ENCODE measurements at regions not wholly inside any gene's neighbourhood (a gene's known extent, or its start where the extent isn't known, plus 50 kb on each side); places are given as distances from the start of the nearest gene placed in this dataset.

- no peak overlapping the region for H3K4me3 ChIP-seq (ENCODE audit: low read length)
- no peaks in the 10 kb centered on the region for H3K27me3 ChIP-seq (ENCODE audit: control insufficient read depth, insufficient read depth, low read length)
- H3K9me3 ChIP-seq (ENCODE audit: control insufficient read depth, insufficient read depth, low read length), result no peaks in the 10 kb centered on the region
- DNase-seq (ENCODE audit: low read depth, low spot score), result no peak
- no peaks in the 10 kb centered on the region for H3K36me3 ChIP-seq (ENCODE audit: control insufficient read depth, insufficient read depth, low read length)
- H3K4me1 ChIP-seq (ENCODE audit: control insufficient read depth, insufficient read depth, low read length), result no peaks in the 10 kb centered on the region
- H3K27ac ChIP-seq (ENCODE audit: low read length), result no peak overlapping the region
Observed at GRCh38 chr3:26763723-26764122, 141.2 kb downstream of the LRRC3B start.

DNA sequence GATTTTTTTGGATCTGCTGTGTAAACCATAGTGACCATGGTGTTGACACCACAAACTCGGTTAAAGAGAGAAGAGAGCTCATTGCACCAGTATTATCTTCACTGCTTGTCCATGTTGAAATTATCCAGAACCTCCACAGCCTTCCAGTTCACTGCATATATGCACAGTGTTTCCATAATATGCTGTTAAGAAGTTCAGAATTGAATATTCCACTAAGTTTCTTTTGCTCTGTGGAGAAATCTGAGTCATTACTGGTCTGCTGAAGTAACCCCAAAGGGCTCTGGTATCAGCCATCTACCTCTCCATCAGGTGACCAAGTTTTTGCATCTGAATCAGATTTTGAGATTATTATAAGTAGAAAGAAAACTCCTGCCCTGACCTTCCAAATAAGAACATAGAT, 143.5 kb downstream of the LRRC3B start:
- Histone ChIP-seq H3K9me3 (ENCODE audit: control insufficient read depth, insufficient read depth, low read length) (no peaks in the 10 kb centered on the region), H3K36me3 (ENCODE audit: control insufficient read depth, insufficient read depth, low read length) (no peaks in the 10 kb centered on the region), H3K27me3 (ENCODE audit: control insufficient read depth, insufficient read depth, low read length) (no peaks in the 10 kb centered on the region), H3K4me1 (ENCODE audit: control insufficient read depth, insufficient read depth, low read length) (no peaks in the 10 kb centered on the region), H3K4me3 (ENCODE audit: low read length) (no peak overlapping the region), H3K27ac (ENCODE audit: low read length) (no peak overlapping the region)
- WGBS (ENCODE audit: insufficient coverage, insufficient read length), result no CpG with 5 or more reads among the region's 1 CpG
- no peak for DNase-seq (ENCODE audit: low read depth, low spot score)

DNA sequence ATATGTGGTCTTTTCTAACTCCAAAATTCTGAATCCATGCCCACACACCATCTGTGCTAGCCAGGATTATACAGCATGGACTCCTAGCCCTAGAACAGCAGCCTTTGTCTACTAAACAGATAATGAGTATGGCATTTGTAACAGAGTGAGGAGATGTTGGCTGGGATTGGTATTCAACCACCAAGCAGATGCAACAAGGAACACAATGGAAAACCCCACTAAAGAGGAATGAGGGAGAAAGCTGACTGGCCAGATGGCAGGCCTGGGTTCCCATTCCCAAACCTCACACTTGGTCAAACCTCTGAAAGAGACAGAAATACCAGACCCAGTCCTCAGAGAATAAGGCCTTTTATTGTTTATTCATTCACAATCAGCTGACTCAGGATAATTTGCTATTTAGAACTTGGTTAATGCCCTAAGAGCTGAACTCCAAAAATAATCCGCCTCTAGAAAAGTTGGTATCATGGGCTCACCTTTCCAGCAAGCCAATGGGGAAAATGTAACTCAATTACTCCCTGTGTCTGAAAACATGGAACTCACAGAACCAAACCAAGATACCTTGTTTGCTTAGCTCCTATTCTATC, 145.6 kb downstream of the LRRC3B start:
- H3K4me1 ChIP-seq (ENCODE audit: control insufficient read depth, insufficient read depth, low read length), result no peaks in the 10 kb centered on the region
- DNase-seq (ENCODE audit: low read depth, low spot score), result no peak
- H3K27me3 ChIP-seq (ENCODE audit: control insufficient read depth, insufficient read depth, low read length), result no peaks in the 10 kb centered on the region
- H3K27ac ChIP-seq (ENCODE audit: low read length), result no peak overlapping the region
- H3K36me3 ChIP-seq (ENCODE audit: control insufficient read depth, insufficient read depth, low read length), result no peaks in the 10 kb centered on the region
- H3K4me3 ChIP-seq (ENCODE audit: low read length), result no peak overlapping the region
- no CpG with 5 or more reads among the region's 1 CpG for WGBS (ENCODE audit: insufficient coverage, insufficient read length)
- no peaks in the 10 kb centered on the region for H3K9me3 ChIP-seq (ENCODE audit: control insufficient read depth, insufficient read depth, low read length)

- Histone ChIP-seq H3K27ac (ENCODE audit: low read length) (no peak overlapping the region), H3K9me3 (ENCODE audit: control insufficient read depth, insufficient read depth, low read length) (no peaks in the 10 kb centered on the region), H3K4me3 (ENCODE audit: low read length) (no peak overlapping the region), H3K36me3 (ENCODE audit: control insufficient read depth, insufficient read depth, low read length) (no peaks in the 10 kb centered on the region), H3K4me1 (ENCODE audit: control insufficient read depth, insufficient read depth, low read length) (no peaks in the 10 kb centered on the region), H3K27me3 (ENCODE audit: control insufficient read depth, insufficient read depth, low read length) (no peaks in the 10 kb centered on the region)
- no CpG with 5 or more reads among the region's 5 CpGs for WGBS (ENCODE audit: insufficient coverage, insufficient read length)
- DNase-seq (ENCODE audit: low read depth, low spot score), result no peak
Observed at GRCh38 chr3:26799679-26800317, 177.2 kb downstream of the LRRC3B start.

DNA sequence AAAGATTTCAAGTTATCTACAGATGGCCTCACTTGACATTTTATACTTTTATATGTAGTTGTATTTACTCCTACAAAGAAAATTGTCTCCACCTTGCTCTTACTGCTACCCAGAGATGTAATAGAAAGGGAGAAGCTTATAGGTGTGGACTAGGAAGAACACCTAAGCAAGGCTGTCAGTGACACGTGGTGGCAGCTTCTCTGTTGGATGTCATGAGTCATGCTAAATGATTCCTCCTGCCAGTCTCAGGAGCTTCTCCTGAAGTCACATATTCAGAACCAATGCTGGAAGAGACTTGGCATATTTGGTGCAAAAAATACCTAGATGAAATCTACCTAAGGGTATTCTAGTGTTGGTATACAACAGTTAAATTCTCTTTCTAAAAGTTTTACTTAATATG, 184.7 kb downstream of the LRRC3B start:
- Histone ChIP-seq H3K27me3 (ENCODE audit: control insufficient read depth, insufficient read depth, low read length) (no peaks in the 10 kb centered on the region), H3K27ac (ENCODE audit: low read length) (no peak overlapping the region), H3K9me3 (ENCODE audit: control insufficient read depth, insufficient read depth, low read length) (no peaks in the 10 kb centered on the region), H3K4me1 (ENCODE audit: control insufficient read depth, insufficient read depth, low read length) (no peaks in the 10 kb centered on the region), H3K36me3 (ENCODE audit: control insufficient read depth, insufficient read depth, low read length) (no peaks in the 10 kb centered on the region), H3K4me3 (ENCODE audit: low read length) (no peak overlapping the region)
- no peak for DNase-seq (ENCODE audit: low read depth, low spot score)
- WGBS (ENCODE audit: insufficient coverage, insufficient read length), result no CpG with 5 or more reads among the region's 1 CpG

GRCh38 chr3:26825454-26825853, 202.9 kb downstream of the LRRC3B start:
- no CpG with 5 or more reads among the region's 2 CpGs for WGBS (ENCODE audit: insufficient coverage, insufficient read length)
- Histone ChIP-seq H3K27me3 (ENCODE audit: control insufficient read depth, insufficient read depth, low read length) (no peaks in the 10 kb centered on the region), H3K4me3 (ENCODE audit: low read length) (no peak overlapping the region), H3K4me1 (ENCODE audit: control insufficient read depth, insufficient read depth, low read length) (no peaks in the 10 kb centered on the region), H3K27ac (ENCODE audit: low read length) (no peak overlapping the region), H3K9me3 (ENCODE audit: control insufficient read depth, insufficient read depth, low read length) (no peaks in the 10 kb centered on the region), H3K36me3 (ENCODE audit: control insufficient read depth, insufficient read depth, low read length) (no peaks in the 10 kb centered on the region)
- DNase-seq (ENCODE audit: low read depth, low spot score), result no peak

DNA sequence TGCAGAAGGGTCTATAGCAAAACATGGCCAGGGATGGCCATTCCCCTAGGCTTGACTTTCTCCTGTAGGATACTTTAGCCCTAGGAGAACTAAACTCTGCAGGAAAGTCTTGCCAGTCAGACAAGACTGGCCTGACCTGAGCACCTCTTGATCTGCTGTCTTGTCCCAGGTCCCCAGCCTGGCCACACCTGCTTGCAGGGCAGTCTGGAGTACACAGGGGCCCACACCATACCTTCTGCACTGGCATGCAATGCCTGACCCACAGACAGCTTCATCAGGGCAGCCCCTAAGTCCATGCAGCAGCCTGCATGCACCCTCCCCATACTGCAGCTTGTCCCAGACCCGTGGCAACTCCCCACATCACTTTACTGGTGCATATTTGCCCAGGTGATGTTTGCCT, 204.6 kb downstream of the LRRC3B start:
- no peak for DNase-seq (ENCODE audit: low read depth, low spot score)
- Histone ChIP-seq H3K9me3 (ENCODE audit: control insufficient read depth, insufficient read depth, low read length) (no peaks in the 10 kb centered on the region), H3K27me3 (ENCODE audit: control insufficient read depth, insufficient read depth, low read length) (no peaks in the 10 kb centered on the region), H3K4me1 (ENCODE audit: control insufficient read depth, insufficient read depth, low read length) (no peaks in the 10 kb centered on the region), H3K27ac (ENCODE audit: low read length) (no peak overlapping the region), H3K4me3 (ENCODE audit: low read length) (no peak overlapping the region), H3K36me3 (ENCODE audit: control insufficient read depth, insufficient read depth, low read length) (no peaks in the 10 kb centered on the region)
- no CpG with 5 or more reads among the region's 1 CpG for WGBS (ENCODE audit: insufficient coverage, insufficient read length)

GRCh38 chr3:26838026-26838425, 215.5 kb downstream of the LRRC3B start:
- H3K27ac ChIP-seq (ENCODE audit: low read length), result no peak overlapping the region
- no peak for DNase-seq (ENCODE audit: low read depth, low spot score)
- no CpG with 5 or more reads among the region's 4 CpGs for WGBS (ENCODE audit: insufficient coverage, insufficient read length)
- H3K4me1 ChIP-seq (ENCODE audit: control insufficient read depth, insufficient read depth, low read length), result no peaks in the 10 kb centered on the region; the same call in 1 of the 2 replicates
- H3K4me3 ChIP-seq (ENCODE audit: low read length), result no peak overlapping the region
- no peaks in the 10 kb centered on the region for H3K9me3 ChIP-seq (ENCODE audit: control insufficient read depth, insufficient read depth, low read length)
- no peaks in the 10 kb centered on the region for H3K36me3 ChIP-seq (ENCODE audit: control insufficient read depth, insufficient read depth, low read length)
- no peaks in the 10 kb centered on the region for H3K27me3 ChIP-seq (ENCODE audit: control insufficient read depth, insufficient read depth, low read length)

DNA sequence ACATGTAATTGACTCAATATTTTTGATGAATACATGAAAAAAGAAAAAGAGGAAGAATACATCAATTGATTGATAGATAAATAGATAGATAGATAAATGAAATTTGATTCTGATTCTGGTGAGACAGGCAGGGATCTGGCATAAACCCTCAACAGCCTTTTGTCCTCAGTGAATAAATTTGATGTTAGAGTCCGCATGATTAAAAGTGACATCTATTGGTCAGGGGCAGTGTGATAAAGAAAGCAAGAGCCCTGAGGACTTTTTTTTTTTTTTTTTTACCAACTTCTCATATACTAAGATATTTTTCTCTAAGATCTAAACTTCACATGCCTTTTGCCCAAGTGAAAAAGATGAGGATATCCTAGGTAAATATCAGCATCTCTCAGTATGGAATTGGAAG, 216.4 kb downstream of the LRRC3B start:
- no peaks in the 10 kb centered on the region for H3K27me3 ChIP-seq (ENCODE audit: control insufficient read depth, insufficient read depth, low read length)
- no peak overlapping the region for H3K4me3 ChIP-seq (ENCODE audit: low read length)
- DNase-seq (ENCODE audit: low read depth, low spot score), result no peak
- H3K27ac ChIP-seq (ENCODE audit: low read length), result no peak overlapping the region
- no peaks in the 10 kb centered on the region; the same call in 1 of the 2 replicates for H3K4me1 ChIP-seq (ENCODE audit: control insufficient read depth, insufficient read depth, low read length)
- no peaks in the 10 kb centered on the region for H3K36me3 ChIP-seq (ENCODE audit: control insufficient read depth, insufficient read depth, low read length)
- no peaks in the 10 kb centered on the region for H3K9me3 ChIP-seq (ENCODE audit: control insufficient read depth, insufficient read depth, low read length)
- no CpG with 5 or more reads among the region's 1 CpG for WGBS (ENCODE audit: insufficient coverage, insufficient read length)

DNA sequence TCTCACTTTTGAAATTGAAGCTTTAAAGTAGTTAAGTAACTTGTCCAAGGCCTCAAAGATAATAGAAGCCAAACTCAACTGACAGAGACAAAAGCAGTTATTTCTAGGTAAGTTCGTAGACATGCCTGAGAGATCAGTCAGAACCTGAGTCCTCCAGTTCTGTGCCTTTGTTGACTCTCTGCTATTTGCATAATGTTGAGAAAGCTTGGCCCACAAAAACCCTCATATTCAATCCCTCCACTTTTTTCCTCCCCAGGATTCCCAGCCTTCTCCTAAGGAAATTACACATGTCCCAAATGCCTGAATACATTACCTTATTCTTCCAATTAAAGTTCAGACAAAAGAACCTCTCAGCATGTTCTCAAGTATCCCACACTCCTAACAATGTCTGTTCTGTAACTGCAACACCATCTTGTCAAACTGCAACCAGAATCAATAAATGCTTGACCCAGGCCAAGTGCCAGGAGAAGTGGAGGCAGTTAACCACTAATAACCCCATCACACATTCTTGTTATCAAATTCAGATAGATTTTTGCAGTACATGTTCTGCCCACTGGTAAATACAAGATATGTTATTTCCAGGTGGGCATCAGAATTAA, 217.8 kb downstream of the LRRC3B start:
- Histone ChIP-seq H3K27me3 (ENCODE audit: control insufficient read depth, insufficient read depth, low read length) (no peaks in the 10 kb centered on the region), H3K36me3 (ENCODE audit: control insufficient read depth, insufficient read depth, low read length) (no peaks in the 10 kb centered on the region), H3K27ac (ENCODE audit: low read length) (no peak overlapping the region), H3K4me3 (ENCODE audit: low read length) (no peak overlapping the region), H3K9me3 (ENCODE audit: control insufficient read depth, insufficient read depth, low read length) (no peaks in the 10 kb centered on the region), H3K4me1 (ENCODE audit: control insufficient read depth, insufficient read depth, low read length) (no peaks in the 10 kb centered on the region; the same call in 1 of the 2 replicates)
- DNase-seq (ENCODE audit: low read depth, low spot score), result no peak
- WGBS (ENCODE audit: insufficient coverage, insufficient read length), result no CpG with 5 or more reads among the region's 1 CpG

DNA sequence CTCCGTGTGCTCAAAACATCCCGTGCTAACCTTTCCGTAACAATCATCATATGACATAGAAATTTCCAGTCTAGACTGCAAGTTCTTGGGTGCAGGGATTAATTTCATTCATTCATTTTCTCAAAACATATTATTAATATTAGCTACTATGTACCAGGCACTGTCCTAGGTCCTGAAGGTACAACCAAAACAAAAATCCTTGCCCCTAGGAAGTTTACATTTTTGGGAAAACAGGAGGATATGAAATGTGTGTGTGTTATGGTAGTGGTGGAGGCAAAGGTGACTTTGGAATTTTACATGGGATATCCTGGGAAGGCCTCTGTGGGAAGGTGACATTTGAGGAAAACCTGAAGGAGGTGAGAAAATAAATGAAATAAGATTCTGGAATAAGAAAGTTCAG, 222.6 kb downstream of the LRRC3B start:
- WGBS (ENCODE audit: insufficient coverage, insufficient read length), result no CpG with 5 or more reads among the region's 3 CpGs
- no peaks in the 10 kb centered on the region for H3K9me3 ChIP-seq (ENCODE audit: control insufficient read depth, insufficient read depth, low read length)
- DNase-seq (ENCODE audit: low read depth, low spot score), result no peak
- no peaks in the 10 kb centered on the region for H3K27me3 ChIP-seq (ENCODE audit: control insufficient read depth, insufficient read depth, low read length)
- H3K4me3 ChIP-seq (ENCODE audit: low read length), result no peak overlapping the region
- no peaks in the 10 kb centered on the region for H3K36me3 ChIP-seq (ENCODE audit: control insufficient read depth, insufficient read depth, low read length)
- H3K4me1 ChIP-seq (ENCODE audit: control insufficient read depth, insufficient read depth, low read length), result no peaks in the 10 kb centered on the region; the same call in 1 of the 2 replicates
- H3K27ac ChIP-seq (ENCODE audit: low read length), result no peak overlapping the region

All from iPS DF 6.9 (cell line).